ENCODE measurements at regions not wholly inside any gene's neighbourhood (a gene's known extent, or its start where the extent isn't known, plus 50 kb on each side); places are given as distances from the start of the nearest gene placed in this dataset.
A peak's percentile ranks its signal among the peaks of the same experiment; 100 is the strongest.
"Not testable (repeated sequence)": the region's sequence is repeated elsewhere in the genome, so short reads cannot be mapped to it uniquely, and the experiment has no call there.

GRCh38 chrX:85570496-85570895, 191.0 kb upstream of the POF1B start:
- no peak for DNase-seq
- H3K4me1 ChIP-seq: no peaks in the 10 kb centered on the region
- H3K4me3 ChIP-seq: no peak overlapping the region
- no peaks in the 10 kb centered on the region for H3K36me3 ChIP-seq
- H3K9me3 ChIP-seq: no peaks in the 10 kb centered on the region
- H3K27ac ChIP-seq: no peak overlapping the region
- H3K27me3 ChIP-seq: no peaks in the 10 kb centered on the region
- no peak for TF ChIP-seq CTCF (IDR thresholded peaks at IDR 0.05)
- intact Hi-C loops (cut with DNase I; ENCODE audit: low total_unique reads): no loop called here

DNA sequence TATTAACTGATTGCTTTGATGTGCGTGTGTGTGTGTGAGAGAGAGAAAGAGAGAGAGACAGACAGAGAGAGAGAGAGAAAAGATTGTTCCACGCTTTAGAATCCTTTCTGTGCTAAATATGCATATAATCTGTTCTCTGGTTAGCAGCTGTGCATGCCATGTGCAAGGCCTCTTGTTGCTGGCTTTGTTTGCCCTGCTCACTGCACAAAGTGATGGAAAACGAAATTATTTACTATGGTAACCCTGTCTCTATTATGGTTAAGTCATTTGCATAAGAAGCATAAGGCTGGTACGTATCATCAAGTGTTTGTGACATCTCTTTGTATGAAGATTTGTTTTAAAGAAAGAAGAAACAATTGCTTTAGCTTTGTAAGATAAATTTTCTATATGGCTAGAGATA, 190.2 kb upstream of the POF1B start:
- Histone ChIP-seq H3K27me3 (no peaks in the 10 kb centered on the region), H3K4me1 (no peaks in the 10 kb centered on the region), H3K36me3 (no peaks in the 10 kb centered on the region), H3K27ac (no peak overlapping the region), H3K4me3 (no peak overlapping the region), H3K9me3 (no peaks in the 10 kb centered on the region)
- no peak for TF ChIP-seq CTCF (IDR thresholded peaks at IDR 0.05)
- intact Hi-C loops (cut with DNase I; ENCODE audit: low total_unique reads): no loop called here
- no peak for DNase-seq

DNA sequence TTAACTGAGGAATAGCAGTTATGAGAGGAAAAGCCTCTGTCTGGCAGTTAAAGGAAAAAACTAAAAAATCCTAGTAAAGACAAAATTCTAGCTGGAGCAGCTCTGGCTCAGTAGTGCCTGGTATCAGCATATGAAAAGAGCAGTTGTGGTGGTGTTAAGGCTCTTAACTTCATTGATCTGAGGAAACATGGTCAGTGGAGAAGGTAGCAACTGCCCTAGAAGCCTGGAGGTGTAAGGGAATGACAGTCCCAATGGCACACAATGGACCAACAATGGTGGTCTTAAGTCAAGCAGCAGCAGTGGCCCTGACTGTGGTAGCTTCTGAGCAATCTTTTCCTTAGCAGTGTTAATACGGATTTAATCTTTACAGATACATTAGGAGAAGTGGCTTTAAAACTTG, 189.6 kb upstream of the POF1B start:
- no peak for DNase-seq
- intact Hi-C loops (cut with DNase I; ENCODE audit: low total_unique reads): no loop called here
- no peaks in the 10 kb centered on the region for H3K36me3 ChIP-seq
- no peaks in the 10 kb centered on the region for H3K9me3 ChIP-seq
- no peaks in the 10 kb centered on the region for H3K4me1 ChIP-seq
- no peaks in the 10 kb centered on the region for H3K27me3 ChIP-seq
- no peak overlapping the region for H3K4me3 ChIP-seq
- TF ChIP-seq CTCF (IDR thresholded peaks at IDR 0.05): no peak
- no peak overlapping the region for H3K27ac ChIP-seq

DNA sequence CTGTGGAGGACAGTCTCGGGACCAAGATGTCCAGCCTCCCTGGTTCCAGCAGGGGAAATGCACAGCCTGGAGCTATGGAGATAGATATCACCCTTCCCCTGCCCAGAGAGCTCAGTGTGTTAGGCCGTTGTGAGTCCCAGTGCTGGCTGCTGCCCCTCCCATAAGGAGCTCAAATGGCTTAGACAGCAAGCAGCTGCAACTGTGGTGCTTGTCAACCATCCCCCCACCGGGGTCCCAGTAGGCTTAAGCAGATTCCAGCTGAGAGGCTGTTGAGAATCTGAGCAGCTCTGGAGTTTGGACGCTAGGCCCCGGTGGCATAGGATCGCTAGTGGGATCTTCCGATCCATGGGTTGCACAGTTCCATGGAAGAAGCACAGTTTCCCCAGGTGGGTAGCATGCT, 181.8 kb upstream of the POF1B start:
- intact Hi-C loops (cut with DNase I; ENCODE audit: low total_unique reads): no loop called here
- DNase-seq: no peak
- no peaks in the 10 kb centered on the region for H3K36me3 ChIP-seq
- H3K27ac ChIP-seq: no peak overlapping the region
- H3K4me3 ChIP-seq: no peak overlapping the region
- no peaks in the 10 kb centered on the region for H3K9me3 ChIP-seq
- no peak for TF ChIP-seq CTCF (IDR thresholded peaks at IDR 0.05)
- no peaks in the 10 kb centered on the region for H3K4me1 ChIP-seq
- no peaks in the 10 kb centered on the region for H3K27me3 ChIP-seq

GRCh38 chrX:85544609-85545008, 165.1 kb upstream of the POF1B start:
- TF ChIP-seq CTCF (IDR thresholded peaks at IDR 0.05): peak; percentile 9 to 28
- H3K27ac ChIP-seq: no peak overlapping the region
- H3K4me3 ChIP-seq: no peak overlapping the region
- DNase-seq: no peak
- H3K4me1 ChIP-seq: no peaks in the 10 kb centered on the region
- no peaks in the 10 kb centered on the region for H3K36me3 ChIP-seq
- no peaks in the 10 kb centered on the region for H3K9me3 ChIP-seq
- H3K27me3 ChIP-seq: no peaks in the 10 kb centered on the region
- intact Hi-C loops (cut with DNase I; ENCODE audit: low total_unique reads): loop anchor here (10.0 kb wide), 1 partner anchor 440 kb away; no protein-coding TSS in a partner anchor

DNA sequence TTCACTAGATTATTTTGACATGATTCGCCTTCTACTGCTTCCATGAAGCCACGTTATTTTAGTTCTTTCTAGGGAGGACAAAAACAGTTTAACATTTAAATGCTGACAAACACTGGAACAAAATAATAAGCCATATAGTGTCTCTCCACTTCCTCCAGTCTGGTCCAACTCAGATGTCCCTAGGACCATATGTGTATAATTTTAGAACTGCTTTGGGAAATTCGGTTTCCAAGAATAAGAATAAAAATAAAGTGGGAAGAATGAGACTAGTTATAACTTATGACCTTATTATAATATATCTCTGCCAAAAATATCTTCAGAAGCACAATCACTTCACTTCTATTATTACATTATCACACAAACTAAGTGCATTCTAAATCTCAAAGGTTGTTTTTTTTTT, 164.4 kb upstream of the POF1B start:
- no peak for DNase-seq
- no peak overlapping the region for H3K4me3 ChIP-seq
- H3K27ac ChIP-seq: no peak overlapping the region
- no peaks in the 10 kb centered on the region for H3K9me3 ChIP-seq
- no peaks in the 10 kb centered on the region for H3K4me1 ChIP-seq
- H3K27me3 ChIP-seq: no peaks in the 10 kb centered on the region
- TF ChIP-seq CTCF (IDR thresholded peaks at IDR 0.05): no peak
- intact Hi-C loops (cut with DNase I; ENCODE audit: low total_unique reads): loop anchor here (10.0 kb wide), 1 partner anchor 439 kb away; no protein-coding TSS in a partner anchor
- H3K36me3 ChIP-seq: no peaks in the 10 kb centered on the region

- intact Hi-C loops (cut with DNase I; ENCODE audit: low total_unique reads): not testable (repeated sequence)
Measured at GRCh38 chrX:85529141-85529540, 149.7 kb upstream of the POF1B start.

More at GRCh38 chrX:85529141-85529540, 149.7 kb upstream of the POF1B start:
- not testable (repeated sequence) for H3K4me1 ChIP-seq, H3K36me3 ChIP-seq, DNase-seq, H3K27me3 ChIP-seq, H3K27ac ChIP-seq, H3K4me3 ChIP-seq, H3K9me3 ChIP-seq
